Limb (tissue), 2 donors: ENCODE measurements at regions not wholly inside any gene's neighbourhood (a gene's known extent, or its start where the extent isn't known, plus 50 kb on each side); places are given as distances from the start of the nearest gene placed in this dataset.
"Not testable (repeated sequence)": the region's sequence is repeated elsewhere in the genome, so short reads cannot be mapped to it uniquely, and the experiment has no call there.

Experiments used
- DNase-seq, 2 donors: peaks; one replicate each; pipeline ENCODE4 v3.0.0-alpha.2; 2016; ENCODE audit errors: extremely low spot score in 2 of 2

DNA sequence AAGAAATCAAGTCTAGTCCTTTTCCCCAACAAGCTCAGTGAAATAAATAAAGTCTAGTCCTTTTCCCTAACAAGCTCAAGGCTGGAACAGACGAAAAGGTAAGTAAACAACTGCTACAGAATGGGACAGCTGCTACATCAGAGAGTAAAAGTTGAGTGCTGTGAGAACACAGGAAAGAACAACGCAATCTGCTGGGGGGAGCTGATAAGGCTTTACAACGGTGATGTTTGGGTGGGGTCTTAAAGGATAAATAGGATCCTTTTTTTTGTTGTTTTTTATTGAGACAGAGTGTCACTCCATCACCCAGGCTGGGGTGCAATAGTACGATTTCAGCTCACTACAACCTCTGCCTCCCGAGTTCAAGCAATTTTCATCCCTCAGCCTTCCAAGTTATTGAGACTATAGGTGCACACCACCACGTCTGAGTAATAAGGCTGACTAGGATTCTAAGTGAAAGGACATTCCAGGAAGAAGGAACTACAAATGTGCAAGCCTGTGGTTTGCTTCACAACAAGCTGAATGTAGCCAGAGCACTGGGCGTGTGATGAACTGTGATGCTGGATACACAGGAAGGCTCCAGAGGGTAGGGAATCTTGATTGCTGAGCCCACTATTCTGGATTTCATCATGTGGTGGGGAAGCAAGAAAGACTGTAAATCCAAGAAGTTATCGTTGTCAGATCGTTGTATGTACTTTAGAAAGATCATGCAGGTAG, 54.7 kb upstream of the KCTD7 start:
- DNase-seq = not testable (repeated sequence)

DNA sequence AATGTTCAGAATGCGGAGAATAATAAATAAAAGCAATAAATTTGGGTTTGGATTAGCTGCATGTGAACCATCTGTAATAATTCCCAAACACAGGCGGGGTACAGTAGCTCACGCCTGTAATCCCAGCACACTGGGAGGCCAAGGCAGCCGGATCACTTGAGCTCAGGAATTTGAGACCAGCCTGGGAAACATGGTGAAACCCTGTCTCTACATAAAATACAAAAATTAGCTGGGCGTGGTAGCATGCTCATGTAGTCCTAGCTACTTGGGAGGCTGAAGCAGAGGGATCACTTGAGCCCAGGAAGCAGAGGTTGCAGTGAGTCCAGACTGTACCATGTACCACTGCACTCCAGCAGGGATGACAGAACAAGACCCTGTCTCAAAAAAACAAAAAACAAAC, 53.9 kb upstream of the KCTD7 start:
- DNase-seq = not testable (repeated sequence)

GRCh38 chr7:66575398-66575797, 53.3 kb upstream of the KCTD7 start:
- no peak for DNase-seq

DNA sequence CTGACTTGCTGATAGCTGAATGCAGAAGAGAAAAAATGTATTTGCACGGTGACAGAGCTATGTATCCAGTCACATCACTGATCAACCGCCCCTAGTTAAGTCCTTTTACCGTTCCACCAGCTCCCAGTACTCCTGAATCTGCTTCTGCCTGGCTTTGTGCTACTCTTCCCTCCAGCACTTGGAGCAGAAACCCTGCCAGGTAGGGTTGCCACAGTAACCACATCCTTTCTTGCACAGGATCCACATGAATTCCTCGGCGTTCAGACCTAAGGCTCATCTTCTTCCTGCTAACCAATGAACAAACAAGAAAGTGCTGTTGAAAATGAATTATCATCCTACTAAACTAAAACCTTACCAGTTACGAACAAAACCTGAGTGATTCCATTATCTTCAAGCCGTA, 52.0 kb upstream of the KCTD7 start:
- no peak for DNase-seq
